ENCODE measurements at regions not wholly inside any gene's neighbourhood (a gene's known extent, or its start where the extent isn't known, plus 50 kb on each side); places are given as distances from the start of the nearest gene placed in this dataset.

- H3K9me1 ChIP-seq (replicated peaks; ENCODE audit: control insufficient read depth, extremely low read depth, insufficient read depth, low read length) = no peaks in the 10 kb centered on the region
- no peaks in the 10 kb centered on the region for H3K9me3 ChIP-seq (replicated peaks; ENCODE audit: control insufficient read depth, insufficient read depth, low read length)
- BruUV-seq (replicated peaks) = no TSS peak
- FAIRE-seq = no peak
- H3K9ac ChIP-seq (replicated peaks; ENCODE audit: extremely low read depth, insufficient read depth, low read length) = no peak overlapping the region
- no peak overlapping the region for H3K4me2 ChIP-seq (ENCODE audit: insufficient read depth, low read length)
- no peak overlapping the region for H3K27ac ChIP-seq (ENCODE audit: insufficient read depth, low read depth, low read length)
- H4K20me1 ChIP-seq (replicated peaks; ENCODE audit: control insufficient read depth, extremely low read depth, insufficient read depth, low read length) = no peaks in the 10 kb centered on the region
- no peaks in the 10 kb centered on the region for H3K36me3 ChIP-seq (ENCODE audit: control insufficient read depth in 2 of 2, extremely low read depth in 1 of 2, insufficient read depth in 2 of 2, low read length in 2 of 2)
- ChIA-PET POLR2A (no interaction called here), CTCF (interaction anchor here (1.4 to 2.4 kb wide), 3 partner anchors 8 to 46 kb away, joined by 4 to 10 read pairs (median 6); no protein-coding TSS in a partner anchor)
- peaks cover 5 to 23% of the 10 kb centered on the region in 2 experiments for H3K27me3 ChIP-seq (ENCODE audit: control insufficient read depth in 2 of 2, insufficient read depth in 2 of 2, low read length in 2 of 2)
- no peak overlapping the region for H2AFZ ChIP-seq (ENCODE audit: low read depth, low read length)
- intact Hi-C loops (cut with micrococcal nuclease) = no loop called here
- dilution Hi-C loops (cut with MboI; ENCODE audit: extremely low pct_ligation_motif_present, low sequenced_read_pairs) = no loop called here
- DNase-seq (ENCODE audit: low read depth, low spot score) = no peak
- no peaks in the 10 kb centered on the region for H3K4me1 ChIP-seq (ENCODE audit: control insufficient read depth, extremely low read depth, insufficient read depth, low read length)
- H3K79me2 ChIP-seq (ENCODE audit: control insufficient read depth, insufficient read depth, low read length) = no peaks in the 10 kb centered on the region
- TF ChIP-seq GATA2 (IDR thresholded peaks at IDR 0.05; ENCODE audit: insufficient read depth, insufficient read length, low read depth, low read length) (no peak), POLR2AphosphoS5 (IDR thresholded peaks at IDR 0.05; ENCODE audit: insufficient read depth, low read depth, low read length) (no peak), CTCF (IDR thresholded peaks at IDR 0.05; ENCODE audit: extremely low read depth in 1 of 2, insufficient read depth in 1 of 2, low read depth in 1 of 2, low read length in 2 of 2) (no peak), MYC (IDR thresholded peaks at IDR 0.05; ENCODE audit: low read depth, low read length) (no peak), POLR2A (IDR thresholded peaks at IDR 0.05; ENCODE audit: low read depth, low read length) (no peak), FOS (IDR thresholded peaks at IDR 0.05; ENCODE audit: borderline replicate concordance, insufficient read depth, low read length) (no peak), MAX (IDR thresholded peaks at IDR 0.05; ENCODE audit: insufficient read depth, insufficient read length) (no peak), JUN (IDR thresholded peaks at IDR 0.05; ENCODE audit: borderline replicate concordance, insufficient read depth, insufficient read length, low read depth) (no peak), EZH2 (IDR thresholded peaks at IDR 0.05; ENCODE audit: borderline replicate concordance, low read depth, low read length, severe bottlenecking) (no peak)
- H3K4me3 ChIP-seq (replicated peaks in 1 of 3; ENCODE audit: insufficient read depth in 1 of 3, low read depth in 1 of 3, low read length in 3 of 3) = no peak overlapping the region
Measured at GRCh38 chr7:149696280-149696679, 77.1 kb downstream of the ZNF467 start.
